GOT3 (cell line): ENCODE measurements at regions not wholly inside any gene's neighbourhood (a gene's known extent, or its start where the extent isn't known, plus 50 kb on each side); places are given as distances from the start of the nearest gene placed in this dataset.
"Not testable (repeated sequence)": the region's sequence is repeated elsewhere in the genome, so short reads cannot be mapped to it uniquely, and the experiment has no call there.

ENCODE experiments used
- DNase-seq: peaks from one replicate; lab custom pipeline; 2025; ENCODE audit warnings: mixed read lengths; lab: John Stamatoyannopoulos, UW

DNA sequence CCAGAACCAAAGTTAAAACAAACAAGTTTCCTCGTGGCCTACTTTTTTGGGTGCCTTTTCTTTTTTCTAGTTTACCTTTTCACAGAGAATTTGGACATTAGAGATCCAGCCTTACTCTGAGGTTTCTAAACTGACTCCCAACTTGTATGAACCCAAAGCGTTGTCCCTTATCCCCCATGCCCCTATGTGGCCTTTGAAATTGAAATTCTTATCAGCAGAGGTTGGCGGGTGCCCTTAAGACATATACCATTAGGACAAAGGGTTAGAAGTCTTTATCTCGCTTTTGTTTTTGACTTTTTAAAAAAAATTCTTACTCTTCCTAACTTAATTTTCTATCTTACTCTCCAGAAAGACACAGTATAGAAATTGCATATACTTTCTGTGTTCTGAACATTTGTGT lies 76.3 kb upstream of the C7orf33 start:
- DNase-seq: no peak

DNA sequence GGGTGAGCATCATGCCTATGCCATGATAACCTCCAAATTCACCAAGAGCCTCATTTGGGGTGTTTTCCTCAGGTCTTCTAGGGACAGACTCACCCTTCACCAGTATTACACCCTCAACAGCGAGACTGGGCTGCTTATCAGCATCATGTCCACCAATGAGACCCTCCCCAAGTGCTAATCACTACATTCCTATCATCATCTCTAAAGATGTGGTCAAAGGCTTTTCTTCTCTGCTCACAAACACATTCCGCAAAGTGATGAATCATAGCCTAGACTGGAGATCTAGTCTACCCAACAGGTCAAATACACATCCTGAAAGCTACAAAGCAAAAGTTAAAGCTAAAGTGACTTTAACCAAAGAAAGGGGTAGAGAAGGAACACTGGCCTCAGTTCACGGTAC lies 75.3 kb upstream of the C7orf33 start:
- no peak for DNase-seq

DNA sequence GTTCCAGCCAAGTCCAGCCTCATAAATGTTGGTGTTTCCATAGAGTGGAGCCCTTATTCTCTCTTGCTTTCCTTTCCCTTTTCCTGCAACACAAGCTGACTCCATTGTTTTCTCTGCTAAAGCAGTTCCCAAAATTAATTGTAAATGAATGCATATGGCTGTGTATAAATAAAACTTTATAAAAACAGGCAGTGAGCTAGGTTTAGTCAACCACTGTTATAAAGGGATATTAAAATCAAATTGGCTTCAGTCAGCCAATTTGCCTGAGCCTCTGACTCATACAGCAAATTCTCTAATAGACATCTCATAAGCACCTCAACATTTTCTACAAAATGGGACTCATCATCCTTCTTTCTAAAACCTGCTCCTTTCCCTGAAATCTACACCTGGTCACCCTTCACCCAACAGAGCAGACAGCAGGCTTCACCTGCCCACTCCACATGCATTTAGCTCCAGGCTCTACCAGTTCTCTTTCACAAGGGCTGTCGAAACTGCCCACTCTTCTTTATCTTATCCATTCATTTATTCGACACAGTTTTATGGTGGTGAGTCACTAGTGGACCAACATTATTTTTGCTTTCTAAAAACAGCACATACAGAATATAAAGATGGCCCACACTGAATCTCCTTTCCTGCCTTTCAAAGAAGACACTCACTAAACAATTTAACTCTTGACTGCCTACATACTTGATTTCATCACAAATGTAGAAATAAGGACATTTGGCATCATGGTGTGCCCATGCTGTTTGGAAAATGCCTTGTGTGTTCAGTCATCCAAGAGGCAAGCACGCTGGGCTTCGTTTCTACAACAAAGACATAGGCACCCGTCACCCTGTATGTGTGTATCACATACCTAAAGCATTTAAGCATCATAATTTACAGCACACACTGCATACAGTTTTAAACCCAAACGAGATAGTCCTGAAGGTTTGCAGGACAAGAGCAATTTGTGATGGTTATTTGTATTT lies 74.6 kb upstream of the C7orf33 start:
- DNase-seq: no peak

- not testable (repeated sequence) for DNase-seq
Observed at GRCh38 chr7:148519386-148519785, 71.2 kb upstream of the C7orf33 start.

- DNase-seq: no peak
Observed at GRCh38 chr7:148521271-148521670, 69.3 kb upstream of the C7orf33 start.

GRCh38 chr7:148523550-148523949 lies 67.0 kb upstream of the C7orf33 start:
- no peak for DNase-seq

- no peak for DNase-seq
Observed at GRCh38 chr7:148524479-148525224, 65.9 kb upstream of the C7orf33 start.

DNA sequence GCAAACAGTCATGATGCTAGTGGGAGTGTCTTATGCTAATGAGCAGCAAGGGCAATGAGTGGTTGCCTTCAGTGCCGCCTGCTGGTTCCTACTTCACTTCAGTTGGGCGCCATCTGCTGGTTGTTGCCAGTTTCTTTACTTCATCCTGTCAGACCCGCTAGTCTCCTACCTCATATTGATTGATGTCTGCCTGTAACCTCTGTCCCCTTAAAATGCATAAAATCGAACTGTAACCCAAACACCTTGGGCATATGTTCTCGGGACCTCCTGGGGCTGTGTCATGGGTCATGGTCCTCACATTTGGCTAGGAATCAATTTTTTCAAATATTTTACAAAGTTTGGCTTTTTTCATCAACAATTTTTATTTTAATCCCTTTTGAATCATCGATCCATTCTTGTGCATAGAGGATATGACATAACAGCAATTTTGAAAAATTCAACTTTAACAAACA lies 62.8 kb upstream of the C7orf33 start:
- no peak for DNase-seq

DNA sequence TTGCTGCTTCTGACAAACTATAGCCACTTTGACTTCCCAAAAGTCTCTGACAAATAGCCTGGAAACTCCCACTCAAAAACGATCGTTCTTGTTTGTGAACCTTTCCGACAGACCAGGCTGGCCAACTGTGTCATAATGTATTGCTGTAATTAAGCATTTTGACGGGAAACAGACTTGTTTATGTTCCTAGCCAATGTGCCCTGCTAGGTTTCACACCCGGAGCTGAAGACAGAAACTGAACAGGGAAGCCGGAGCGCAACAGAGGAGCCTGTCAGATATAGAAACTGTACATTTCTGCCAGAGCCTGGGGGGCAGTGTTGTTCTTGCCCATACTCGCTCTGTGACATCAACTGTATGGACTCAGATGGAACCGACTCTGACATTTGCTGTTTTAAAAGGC lies 55.3 kb upstream of the C7orf33 start:
- DNase-seq: no peak

DNA sequence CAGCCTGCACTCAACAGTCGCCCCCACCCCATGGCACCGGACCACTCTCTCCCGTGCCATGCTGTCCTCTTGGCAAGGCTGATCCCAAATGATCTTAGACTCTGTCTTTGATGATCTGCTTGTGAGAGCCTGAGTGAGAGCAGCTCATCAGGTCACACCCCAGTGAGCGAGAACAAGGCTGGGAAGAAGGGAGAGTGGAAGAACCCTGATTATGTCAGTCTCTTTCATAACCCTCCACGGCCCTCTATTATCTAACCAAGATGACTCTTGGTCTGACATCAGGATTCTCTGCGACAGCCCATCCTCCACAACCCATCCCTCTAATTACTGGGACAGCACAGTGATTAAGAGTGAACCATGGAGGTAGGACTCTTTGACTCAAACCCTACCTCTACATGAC lies 53.1 kb upstream of the C7orf33 start:
- DNase-seq: no peak

DNA sequence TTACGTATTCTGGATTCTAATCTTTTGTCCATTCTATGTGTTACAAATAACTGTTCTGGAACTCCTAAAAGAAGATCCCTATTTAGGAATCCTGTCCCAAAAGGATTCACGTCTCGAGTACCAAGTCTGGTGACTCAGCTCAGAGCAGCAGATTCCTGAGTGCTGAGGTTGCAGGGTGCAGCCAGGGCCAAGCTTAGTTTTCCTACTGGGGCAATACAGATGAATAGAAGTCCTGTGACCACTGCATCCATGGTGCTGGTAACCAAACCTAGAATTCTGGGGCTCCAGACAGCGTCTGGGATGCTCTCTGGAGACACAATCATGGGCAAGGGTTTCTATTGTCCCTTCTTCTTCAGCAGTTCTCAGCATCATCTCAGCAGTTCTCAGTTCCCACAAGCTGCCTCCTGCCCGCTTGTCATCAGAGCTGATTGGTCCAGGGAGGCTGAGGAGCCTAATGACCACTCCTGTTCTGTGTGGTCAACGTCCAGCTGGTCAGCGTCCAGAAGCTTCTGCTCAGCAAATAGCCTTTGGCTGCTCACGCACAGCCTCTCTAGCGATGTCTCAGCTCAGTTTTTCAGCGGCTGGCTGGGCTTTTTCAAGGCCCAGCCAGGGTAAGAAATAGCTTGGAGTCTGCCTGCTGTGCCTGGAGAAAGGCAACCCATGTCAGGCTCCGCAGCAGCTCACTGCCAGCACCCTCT lies 50.4 kb upstream of the C7orf33 start:
- peak; percentile 60 for DNase-seq
